ENCODE measurements at regions not wholly inside any gene's neighbourhood (a gene's known extent, or its start where the extent isn't known, plus 50 kb on each side); places are given as distances from the start of the nearest gene placed in this dataset.

DNA sequence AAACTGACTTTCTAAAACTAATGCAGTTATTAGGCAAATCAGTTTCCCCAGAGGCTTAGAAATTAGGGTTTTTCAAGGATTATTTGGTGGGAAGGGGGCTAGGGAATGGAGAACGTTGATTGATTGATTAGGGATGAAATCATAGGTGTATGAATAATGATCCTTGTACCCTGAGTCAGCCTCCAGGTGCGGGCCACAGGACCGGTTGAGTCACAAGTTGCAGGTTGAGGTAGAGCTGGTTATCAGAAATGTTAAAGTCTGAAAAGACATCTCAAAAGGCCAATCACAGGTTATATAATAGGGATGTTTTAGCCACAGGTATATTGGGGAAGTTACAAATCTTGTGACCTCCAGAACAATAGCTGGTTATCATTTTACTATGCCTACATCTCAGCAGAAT, 341.8 kb upstream of the GULP1 start:
- POLR2A ChIA-PET (ENCODE audit: low non-redundant PET) = no interaction called here
- H3K36me3 ChIP-seq (ENCODE audit: insufficient read depth, low read length, poor library complexity, severe bottlenecking) = no peaks in the 10 kb centered on the region
- H3K27me3 ChIP-seq (replicated peaks; ENCODE audit: insufficient read depth, low read depth, low read length, poor library complexity) = no peaks in the 10 kb centered on the region
- intact Hi-C loops (cut with micrococcal nuclease; ENCODE audit: unreplicated experiment) = no loop called here
- H3K4me3 ChIP-seq (ENCODE audit: low read depth, low read length, poor library complexity, severe bottlenecking) = no peak overlapping the region
- CTCF ChIA-PET = no interaction called here
- TF ChIP-seq, protein P1, sequence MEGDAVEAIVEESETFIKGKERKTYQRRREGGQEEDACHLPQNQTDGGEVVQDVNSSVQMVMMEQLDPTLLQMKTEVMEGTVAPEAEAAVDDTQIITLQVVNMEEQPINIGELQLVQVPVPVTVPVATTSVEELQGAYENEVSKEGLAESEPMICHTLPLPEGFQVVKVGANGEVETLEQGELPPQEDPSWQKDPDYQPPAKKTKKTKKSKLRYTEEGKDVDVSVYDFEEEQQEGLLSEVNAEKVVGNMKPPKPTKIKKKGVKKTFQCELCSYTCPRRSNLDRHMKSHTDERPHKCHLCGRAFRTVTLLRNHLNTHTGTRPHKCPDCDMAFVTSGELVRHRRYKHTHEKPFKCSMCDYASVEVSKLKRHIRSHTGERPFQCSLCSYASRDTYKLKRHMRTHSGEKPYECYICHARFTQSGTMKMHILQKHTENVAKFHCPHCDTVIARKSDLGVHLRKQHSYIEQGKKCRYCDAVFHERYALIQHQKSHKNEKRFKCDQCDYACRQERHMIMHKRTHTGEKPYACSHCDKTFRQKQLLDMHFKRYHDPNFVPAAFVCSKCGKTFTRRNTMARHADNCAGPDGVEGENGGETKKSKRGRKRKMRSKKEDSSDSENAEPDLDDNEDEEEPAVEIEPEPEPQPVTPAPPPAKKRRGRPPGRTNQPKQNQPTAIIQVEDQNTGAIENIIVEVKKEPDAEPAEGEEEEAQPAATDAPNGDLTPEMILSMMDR (conservative IDR thresholded peaks at IDR 0.05; ENCODE audit: low read depth, low read length) = no peak
- no peak for TF ChIP-seq EZH2 (IDR thresholded peaks at IDR 0.05; ENCODE audit: borderline replicate concordance, low read depth, low read length, poor library complexity, severe bottlenecking)
- no peaks in the 10 kb centered on the region for H3K4me1 ChIP-seq (ENCODE audit: insufficient read depth, low read length, poor library complexity, severe bottlenecking)
- H3K9me3 ChIP-seq (ENCODE audit: low read depth, low read length, poor library complexity, severe bottlenecking) = no peaks in the 10 kb centered on the region
- DNase-seq (ENCODE audit: low spot score) = no peak
- no peak overlapping the region for H3K27ac ChIP-seq (ENCODE audit: low read depth, low read length, poor library complexity, severe bottlenecking)
- BruUV-seq (replicated peaks) = no TSS peak

DNA sequence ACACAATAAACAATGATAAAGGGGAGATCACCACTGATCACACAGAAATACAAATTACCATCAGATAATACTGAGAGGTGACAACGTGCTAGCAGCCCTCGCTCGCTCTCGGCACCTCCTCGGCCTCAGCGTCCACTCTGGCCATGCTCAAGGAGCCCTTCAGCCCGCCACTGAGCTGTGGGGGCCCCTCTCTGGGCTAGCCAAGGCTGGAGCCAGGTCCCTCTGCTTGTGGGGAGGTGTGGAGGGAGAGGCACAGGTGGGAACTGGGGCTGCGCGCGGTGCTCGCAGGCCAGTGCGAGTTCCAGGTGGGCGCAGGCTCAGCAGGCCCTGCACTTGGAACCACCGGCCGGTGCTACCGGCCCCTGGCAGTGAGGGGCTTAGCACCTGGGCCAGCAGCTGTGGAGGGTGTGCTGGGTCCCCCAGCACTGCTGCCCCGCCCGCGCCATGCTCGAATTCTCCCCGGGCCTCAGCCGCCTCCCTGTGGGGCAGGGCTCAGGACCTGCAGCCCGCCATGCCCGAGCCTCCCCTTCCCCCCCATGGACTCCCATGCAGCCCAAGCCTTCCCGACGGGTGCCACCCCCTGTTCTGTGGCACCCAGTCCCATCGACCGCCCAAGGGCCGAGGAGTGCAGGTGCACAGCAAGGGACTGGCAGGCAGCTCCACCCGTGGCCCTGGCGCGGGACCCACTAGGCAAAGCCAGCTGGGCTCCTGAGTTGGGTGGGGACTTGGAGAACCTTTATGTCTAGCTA, 340.0 kb upstream of the GULP1 start:
- Histone ChIP-seq H3K36me3 (ENCODE audit: insufficient read depth, low read length, poor library complexity, severe bottlenecking) (no peaks in the 10 kb centered on the region), H3K9me3 (ENCODE audit: low read depth, low read length, poor library complexity, severe bottlenecking) (no peaks in the 10 kb centered on the region), H3K4me1 (ENCODE audit: insufficient read depth, low read length, poor library complexity, severe bottlenecking) (no peaks in the 10 kb centered on the region), H3K4me3 (ENCODE audit: low read depth, low read length, poor library complexity, severe bottlenecking) (no peak overlapping the region), H3K27ac (ENCODE audit: low read depth, low read length, poor library complexity, severe bottlenecking) (no peak overlapping the region), H3K27me3 (replicated peaks; ENCODE audit: insufficient read depth, low read depth, low read length, poor library complexity) (no peaks in the 10 kb centered on the region)
- ChIA-PET POLR2A (ENCODE audit: low non-redundant PET) (interaction anchor here (0.6 kb wide), 1 partner anchor 224 kb away, joined by 3 read pairs; no protein-coding TSS in a partner anchor), CTCF (no interaction called here)
- no peak for DNase-seq (ENCODE audit: low spot score)
- no peak for TF ChIP-seq EZH2 (IDR thresholded peaks at IDR 0.05; ENCODE audit: borderline replicate concordance, low read depth, low read length, poor library complexity, severe bottlenecking)
- TF ChIP-seq, protein P1 (conservative IDR thresholded peaks at IDR 0.05; ENCODE audit: low read depth, low read length) = no peak
- intact Hi-C loops (cut with micrococcal nuclease; ENCODE audit: unreplicated experiment) = no loop called here
- no TSS peak for BruUV-seq (replicated peaks)

DNA sequence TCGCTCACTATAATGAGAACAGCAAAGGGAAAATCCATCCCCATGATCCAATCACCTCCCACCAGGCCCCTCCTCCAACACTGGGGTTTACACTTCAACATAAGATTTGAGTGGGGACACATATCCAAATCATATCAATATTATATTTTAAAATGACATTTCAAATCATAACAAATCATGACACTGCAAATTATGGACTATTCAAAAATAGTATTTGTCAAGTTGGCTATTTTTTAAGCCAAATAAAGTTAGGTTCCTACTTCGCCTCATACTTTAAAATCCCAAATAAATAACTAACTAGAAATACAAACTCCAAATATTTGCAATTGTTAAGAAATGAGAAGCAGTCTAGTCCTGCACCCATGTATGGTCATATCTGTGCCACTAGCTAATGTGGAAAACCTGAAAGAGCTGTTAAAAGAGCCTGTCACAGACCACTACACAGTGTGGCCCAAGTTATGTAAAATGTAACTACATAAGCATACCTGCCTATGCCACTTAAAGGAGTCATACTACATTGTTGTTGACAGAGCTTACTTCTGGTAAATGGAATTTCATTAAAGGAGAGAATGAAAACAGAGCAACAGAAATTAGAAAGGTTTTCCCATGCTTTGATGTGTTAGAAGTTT, 334.7 kb upstream of the GULP1 start:
- H3K4me1 ChIP-seq (ENCODE audit: insufficient read depth, low read length, poor library complexity, severe bottlenecking) = no peaks in the 10 kb centered on the region
- no peaks in the 10 kb centered on the region for H3K27me3 ChIP-seq (replicated peaks; ENCODE audit: insufficient read depth, low read depth, low read length, poor library complexity)
- ChIA-PET CTCF (no interaction called here), POLR2A (ENCODE audit: low non-redundant PET) (no interaction called here)
- DNase-seq (ENCODE audit: low spot score) = no peak
- intact Hi-C loops (cut with micrococcal nuclease; ENCODE audit: unreplicated experiment) = no loop called here
- no peak overlapping the region for H3K27ac ChIP-seq (ENCODE audit: low read depth, low read length, poor library complexity, severe bottlenecking)
- H3K4me3 ChIP-seq (ENCODE audit: low read depth, low read length, poor library complexity, severe bottlenecking) = no peak overlapping the region
- H3K9me3 ChIP-seq (ENCODE audit: low read depth, low read length, poor library complexity, severe bottlenecking) = no peaks in the 10 kb centered on the region
- TF ChIP-seq EZH2 (IDR thresholded peaks at IDR 0.05; ENCODE audit: borderline replicate concordance, low read depth, low read length, poor library complexity, severe bottlenecking) = no peak
- TF ChIP-seq, protein P1 (conservative IDR thresholded peaks at IDR 0.05; ENCODE audit: low read depth, low read length) = no peak
- no TSS peak for BruUV-seq (replicated peaks)
- H3K36me3 ChIP-seq (ENCODE audit: insufficient read depth, low read length, poor library complexity, severe bottlenecking) = no peaks in the 10 kb centered on the region

Measured in A673 (cell line).